GM23248 (cell line): ENCODE measurements at regions not wholly inside any gene's neighbourhood (a gene's known extent, or its start where the extent isn't known, plus 50 kb on each side); places are given as distances from the start of the nearest gene placed in this dataset.

Experiments
- EZH2 ChIP-seq: fragments of 200-600 bp; sonication (generic); IDR thresholded peaks from 2 replicates; pipeline ENCODE4 v1.6.1; 2018; ENCODE audit warnings: antibody characterized with exemption, mild to moderate bottlenecking; ENCODE audit not compliant: insufficient read depth, poor library complexity, severe bottlenecking
- EZH2phosphoT487 ChIP-seq: fragments of 200-600 bp; sonication (generic); IDR thresholded peaks from 2 replicates; pipeline ENCODE4 v1.6.1; 2018; ENCODE audit warnings: antibody characterized with exemption, moderate library complexity, mild to moderate bottlenecking, low read depth; ENCODE audit not compliant: insufficient read depth

- TF ChIP-seq EZH2 (no peak), EZH2phosphoT487 (no peak)
Observed at GRCh38 chrX:51182545-51182944, 150.1 kb upstream of the NUDT10 start.
